GM19240 (cell line): ENCODE measurements at regions not wholly inside any gene's neighbourhood (a gene's known extent, or its start where the extent isn't known, plus 50 kb on each side); places are given as distances from the start of the nearest gene placed in this dataset.

Experiments
- DNase-seq: peaks from one replicate; pipeline ENCODE4 v3.0.0; 2011; ENCODE audit warnings: low spot score; ENCODE audit not compliant: insufficient read length

DNA sequence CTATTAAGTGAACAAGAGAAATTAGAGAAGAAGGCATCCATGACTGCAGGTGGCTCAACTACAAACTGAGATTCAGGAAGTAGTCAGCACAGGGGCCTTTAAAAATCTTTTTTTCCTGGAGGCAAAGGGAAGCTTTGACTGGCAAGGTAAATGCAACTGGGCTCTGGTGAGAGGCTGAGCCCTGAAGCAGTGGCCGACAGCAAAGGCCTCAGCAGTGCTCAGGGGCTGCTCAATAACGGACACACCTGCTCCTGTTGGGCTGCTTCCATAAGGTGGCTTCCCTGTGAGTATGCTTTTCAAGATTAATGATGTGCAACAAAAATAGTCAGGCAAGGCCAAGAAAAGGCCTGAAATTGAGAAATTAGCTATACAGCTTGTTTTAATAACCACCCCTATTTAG is 134.2 kb upstream of the RGMB start:
- DNase-seq = no peak

DNA sequence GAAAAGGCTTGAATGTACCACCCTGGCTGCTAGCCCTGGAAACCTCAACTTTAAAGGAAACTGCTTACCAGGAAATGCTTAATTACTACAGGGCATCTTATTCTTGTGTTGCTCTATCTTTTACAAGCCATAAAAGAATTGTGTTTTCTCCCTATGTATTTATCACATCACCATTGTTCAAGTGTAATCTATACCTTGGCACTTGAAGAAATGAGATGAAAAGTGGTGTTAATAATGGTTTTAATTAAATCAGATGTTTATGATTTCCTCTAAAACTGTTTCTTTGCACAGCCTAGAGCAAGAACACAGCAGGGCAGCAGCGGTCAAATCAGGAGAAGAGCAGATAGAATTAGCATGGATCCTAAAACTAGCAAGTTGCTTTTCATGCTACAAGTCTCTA is 131.8 kb upstream of the RGMB start:
- no peak for DNase-seq

DNA sequence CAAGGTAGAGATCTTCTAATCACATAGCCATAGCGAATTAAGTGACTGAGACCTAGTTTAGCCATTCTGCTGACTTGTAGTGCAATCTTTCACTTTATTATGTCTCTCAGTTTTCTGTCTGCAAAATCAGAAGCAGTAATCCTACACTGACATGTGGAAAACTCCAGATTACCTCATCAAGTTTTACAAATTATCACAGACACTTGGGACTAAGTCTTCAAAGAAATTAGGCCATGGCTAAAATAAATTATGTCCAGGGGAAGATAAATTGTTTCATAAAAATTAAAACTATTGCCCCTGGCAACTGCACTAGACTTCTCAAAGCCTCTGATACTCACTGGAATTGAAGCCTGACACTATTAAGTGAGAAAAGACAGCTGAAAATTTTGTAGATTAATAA is 129.9 kb upstream of the RGMB start:
- no peak for DNase-seq

DNA sequence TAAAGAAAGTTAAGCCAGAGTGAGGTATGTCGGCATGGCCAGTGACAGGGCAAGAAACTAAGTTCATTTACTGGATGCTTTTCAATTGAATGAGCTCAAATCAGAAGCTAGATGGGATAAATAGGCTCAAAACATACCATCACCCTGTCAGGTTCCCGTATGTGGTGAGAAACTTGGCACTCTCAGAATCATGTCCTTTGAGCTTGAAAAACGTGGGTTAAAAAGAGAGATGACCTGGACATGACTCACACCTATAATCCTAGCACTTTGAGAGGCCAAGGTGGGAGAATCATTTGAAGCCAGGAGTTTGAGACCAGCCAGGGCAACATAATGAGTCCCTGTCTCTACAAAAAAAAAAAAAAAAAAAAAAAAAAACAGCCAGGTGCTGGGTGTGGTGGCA is 121.7 kb upstream of the RGMB start:
- DNase-seq = no peak

DNA sequence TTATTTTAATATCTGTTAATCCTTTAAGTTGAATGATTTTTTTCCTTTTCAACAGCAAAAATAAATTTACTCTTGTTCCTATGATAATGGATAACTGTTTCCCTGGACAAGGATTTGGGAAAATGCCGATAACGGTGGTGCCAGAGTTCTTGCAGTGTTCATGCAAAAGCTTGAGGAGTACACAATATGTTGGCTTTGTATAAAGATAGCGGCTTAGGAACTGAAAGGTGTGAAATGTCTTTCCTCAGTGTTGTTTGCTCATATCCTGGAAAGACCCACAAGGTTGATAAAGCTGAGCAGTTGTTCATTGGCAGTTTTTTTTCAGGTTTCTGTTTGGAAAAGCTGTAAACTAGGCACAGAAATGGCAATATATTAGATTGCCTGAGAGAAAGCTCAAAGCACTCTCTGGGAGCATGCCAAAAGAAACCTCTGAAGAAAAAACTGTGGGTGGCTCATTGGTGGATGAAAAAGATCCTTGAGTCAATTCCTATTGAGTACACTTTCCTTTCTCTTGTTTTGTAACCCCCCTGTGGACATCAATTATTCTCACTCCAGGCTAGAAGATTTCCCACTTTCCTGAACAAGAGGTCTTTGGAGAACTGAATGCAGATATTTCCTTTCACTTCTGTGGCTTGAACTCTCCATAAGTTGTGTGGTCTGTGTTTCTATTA is 117.2 kb upstream of the RGMB start:
- DNase-seq = no peak

DNA sequence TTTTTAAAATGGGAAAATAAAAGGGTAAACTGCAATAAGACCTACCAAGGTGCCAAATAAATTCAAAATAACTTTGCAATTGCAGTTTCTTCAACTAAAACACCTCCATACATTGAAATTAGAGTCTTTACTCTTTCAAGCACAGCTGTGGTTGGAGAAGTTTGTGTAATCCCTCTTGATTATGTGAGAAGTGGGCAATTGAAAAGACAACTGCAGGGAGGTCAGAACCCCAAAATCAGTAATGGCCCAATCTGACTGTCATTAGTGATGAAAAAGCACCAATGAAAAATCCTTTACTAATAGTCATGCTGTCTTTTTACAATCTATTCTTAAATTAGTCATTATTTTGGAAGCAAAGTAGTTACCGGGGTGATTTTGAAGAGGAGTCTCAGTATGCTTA is 116.7 kb upstream of the RGMB start:
- no peak for DNase-seq

DNA sequence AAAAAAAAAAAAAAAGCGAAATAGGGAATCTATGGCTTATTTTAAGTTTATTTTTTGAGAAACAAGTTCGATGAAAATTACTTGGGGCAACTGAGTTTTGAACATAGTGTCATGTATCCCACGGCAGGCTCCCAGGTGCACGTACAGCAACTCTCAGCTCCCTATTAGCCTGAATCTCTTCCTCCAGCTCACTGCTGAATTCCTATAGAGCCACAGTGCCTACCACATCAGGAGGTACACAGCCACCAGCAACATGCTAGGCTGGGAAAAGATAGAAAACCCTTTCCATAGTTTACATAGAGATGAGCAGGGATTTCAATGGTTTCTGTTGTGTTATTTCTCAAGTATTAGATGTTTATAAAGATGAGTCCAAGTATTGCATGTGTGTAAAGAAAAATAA is 115.9 kb upstream of the RGMB start:
- DNase-seq = no peak

DNA sequence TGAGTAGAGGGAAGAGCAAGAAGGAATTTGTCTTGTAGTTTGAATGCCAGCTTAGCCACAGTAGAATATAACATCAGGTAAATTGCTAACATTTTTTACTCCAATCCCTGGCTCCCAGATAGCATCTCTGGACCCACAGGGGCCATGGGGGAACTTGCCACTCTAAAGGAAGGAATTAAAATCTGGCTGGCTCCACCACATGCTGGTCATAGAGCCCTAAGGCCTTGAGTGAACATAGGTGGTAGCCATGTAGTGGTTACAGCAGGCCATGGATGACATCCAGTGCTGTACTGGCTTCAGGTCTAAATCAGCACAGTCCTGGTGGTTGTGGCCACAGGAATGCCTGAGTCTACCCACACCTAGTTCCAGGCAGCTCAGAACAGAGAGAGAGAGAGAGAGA is 109.9 kb upstream of the RGMB start:
- no peak for DNase-seq

DNA sequence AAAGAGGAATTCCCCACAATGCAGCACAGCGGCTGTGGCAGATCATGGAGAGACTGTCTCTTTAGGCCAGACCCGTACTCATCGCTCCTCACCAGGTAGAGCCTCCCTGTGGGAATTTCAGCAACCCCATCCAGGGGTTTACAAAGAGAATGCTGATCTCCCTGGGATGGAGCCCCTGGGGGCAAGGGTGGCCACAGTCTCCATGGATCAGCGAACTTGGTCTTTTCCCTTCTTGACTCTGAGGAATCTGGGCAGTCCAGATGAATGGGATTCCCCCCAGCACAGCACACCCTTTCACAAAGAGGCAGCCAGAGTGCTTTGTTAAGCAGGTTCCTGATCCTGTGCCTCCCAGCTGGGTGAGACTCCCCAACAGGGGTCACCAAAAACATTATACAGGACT is 108.7 kb upstream of the RGMB start:
- no peak for DNase-seq

DNA sequence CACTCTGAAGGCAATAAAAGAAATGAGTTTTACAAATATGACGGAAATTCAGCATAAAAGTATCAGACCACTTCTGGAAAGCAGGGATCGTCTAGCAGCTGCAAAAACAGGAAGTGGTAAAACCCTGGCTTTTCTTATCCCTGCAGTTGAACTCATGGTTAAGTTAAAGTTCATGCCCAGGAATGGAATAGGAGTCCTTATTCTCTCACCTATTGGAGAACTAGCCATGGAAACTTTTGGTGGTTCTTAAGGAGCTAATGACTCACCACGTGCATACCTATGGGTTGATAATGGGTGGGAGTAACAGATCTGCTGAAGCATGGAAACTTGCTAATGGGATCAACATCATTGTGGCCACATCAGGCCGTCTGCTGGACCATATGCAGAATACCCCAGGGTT is 93.5 kb upstream of the RGMB start:
- no peak for DNase-seq

DNA sequence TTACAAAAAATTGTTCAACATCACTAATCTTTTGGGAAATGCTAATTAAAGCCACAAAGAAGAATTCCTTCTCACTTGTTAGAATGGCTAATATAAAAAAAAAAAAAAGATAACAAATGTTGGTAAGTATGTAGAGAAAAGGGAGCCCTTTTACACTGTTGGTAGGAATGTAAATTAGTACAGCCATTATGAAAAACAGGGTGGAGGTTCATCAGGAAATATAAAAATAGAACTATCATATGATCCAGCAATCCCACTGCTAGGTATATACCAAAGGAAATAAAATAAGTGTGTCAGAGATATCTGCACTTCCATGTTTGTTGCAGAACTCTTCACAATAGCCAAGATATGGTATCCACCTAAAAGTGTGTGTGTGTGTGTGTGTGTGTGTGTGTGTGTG is 83.5 kb upstream of the RGMB start:
- DNase-seq = no peak

DNA sequence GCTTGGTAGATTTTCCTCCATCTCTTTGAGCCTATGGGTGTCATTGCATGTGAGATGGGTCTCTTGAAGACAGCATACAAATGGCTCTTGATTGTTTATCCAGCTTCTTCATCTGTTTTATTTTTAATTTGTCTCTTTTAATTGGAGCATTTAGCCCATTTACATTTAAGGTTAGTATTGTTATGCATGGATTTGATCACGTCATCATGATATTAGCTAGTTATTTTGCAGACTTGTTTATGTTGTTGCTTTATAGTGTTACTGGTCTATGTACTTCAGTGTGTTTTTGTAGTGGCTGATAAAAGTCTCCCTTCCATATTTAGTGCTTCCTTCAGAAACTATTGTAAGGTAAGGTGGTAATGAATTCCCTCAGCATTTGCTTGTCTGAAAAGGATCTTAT is 78.6 kb upstream of the RGMB start:
- DNase-seq = no peak

DNA sequence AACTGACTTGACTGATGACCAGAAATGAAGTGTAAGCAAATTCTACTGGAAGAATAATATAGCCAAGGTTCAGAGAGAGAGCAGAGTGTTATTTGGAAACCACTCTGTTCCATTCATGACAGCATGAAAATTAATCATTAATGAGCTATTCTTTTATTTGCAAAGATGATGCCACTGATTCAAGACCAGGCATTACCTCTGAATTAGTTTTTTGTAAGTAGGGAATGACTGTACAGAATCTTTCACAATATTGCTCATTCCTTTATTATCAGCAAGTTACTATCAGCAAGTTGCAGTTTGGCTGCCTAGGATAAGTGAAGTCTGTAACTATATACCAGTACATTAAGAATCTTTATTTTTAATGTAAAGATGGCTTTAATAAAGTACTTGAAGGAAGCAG is 75.1 kb upstream of the RGMB start:
- DNase-seq = no peak

DNA sequence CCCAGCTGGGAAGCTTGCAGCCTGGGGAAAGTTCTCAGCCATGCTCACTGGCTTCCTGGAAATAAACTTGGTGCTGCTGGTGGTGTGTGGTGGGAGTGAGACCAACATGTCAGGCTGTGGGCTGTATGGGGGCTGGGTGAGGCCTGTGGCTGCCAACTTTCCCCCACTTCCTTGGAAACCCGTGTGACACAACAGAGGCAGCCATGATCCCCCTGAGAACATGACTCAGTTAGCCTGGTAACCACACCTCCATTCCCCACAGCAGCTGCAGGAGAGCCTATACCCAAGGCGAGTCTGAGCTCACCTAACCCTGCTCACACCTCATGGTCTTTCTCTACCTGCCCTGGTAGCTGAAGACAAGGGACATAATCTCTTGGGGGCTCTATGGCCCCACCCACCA is 72.7 kb upstream of the RGMB start:
- DNase-seq = no peak

DNA sequence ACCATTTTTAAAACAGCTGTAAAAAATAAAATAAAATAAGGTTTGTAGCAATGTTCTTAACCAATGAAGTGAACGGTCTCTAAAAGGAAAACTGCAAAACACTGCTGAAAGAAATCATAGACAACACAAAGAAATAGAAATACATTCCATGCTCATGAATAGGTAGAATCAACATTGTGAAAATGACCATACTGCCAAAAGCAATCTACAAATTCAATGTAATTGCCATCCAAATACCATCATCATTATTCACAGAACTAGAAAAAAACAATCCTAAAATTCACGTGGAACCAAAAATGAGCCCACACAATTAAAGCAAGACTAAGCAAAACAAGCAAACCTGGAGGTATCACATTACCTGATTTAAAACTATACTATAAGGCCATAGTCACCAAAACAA is 67.6 kb upstream of the RGMB start:
- no peak for DNase-seq

DNA sequence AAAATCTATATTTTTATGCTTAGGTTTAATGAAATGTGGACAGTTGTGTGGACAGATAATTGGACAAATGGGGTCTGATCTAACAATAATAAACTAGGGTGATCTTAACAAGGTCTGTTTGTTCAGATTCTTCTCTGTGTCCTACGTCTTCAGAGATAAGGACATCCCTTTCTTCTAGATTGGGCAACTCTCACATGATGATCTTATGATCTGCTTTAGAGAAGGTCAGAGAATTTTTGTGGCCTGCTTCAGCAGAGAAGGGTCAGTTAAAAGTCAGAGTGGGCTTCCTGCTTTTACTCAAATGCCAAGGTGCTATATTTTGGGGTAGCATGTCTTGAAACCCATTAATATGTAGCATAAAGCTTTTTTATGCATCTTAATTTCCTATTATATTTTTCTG is 63.8 kb upstream of the RGMB start:
- no peak for DNase-seq

DNA sequence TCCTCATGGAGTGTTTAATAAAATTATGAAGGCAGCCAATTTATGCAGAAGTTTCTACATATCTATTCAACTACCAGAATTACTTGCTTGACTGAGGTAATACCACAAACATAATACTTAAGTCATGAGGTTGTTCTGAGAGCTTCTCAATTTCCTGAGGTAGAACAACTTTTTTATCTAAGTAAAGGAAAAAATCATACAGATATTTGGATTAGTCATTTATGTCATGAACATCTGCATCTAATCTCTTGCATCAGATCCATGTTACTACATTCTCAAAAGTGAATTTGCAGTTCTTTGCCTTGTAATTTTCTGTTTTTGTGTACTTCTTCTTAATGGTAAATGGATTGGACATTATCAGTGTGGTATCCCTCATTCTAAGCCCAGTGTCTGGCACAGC is 60.4 kb upstream of the RGMB start:
- no peak for DNase-seq

DNA sequence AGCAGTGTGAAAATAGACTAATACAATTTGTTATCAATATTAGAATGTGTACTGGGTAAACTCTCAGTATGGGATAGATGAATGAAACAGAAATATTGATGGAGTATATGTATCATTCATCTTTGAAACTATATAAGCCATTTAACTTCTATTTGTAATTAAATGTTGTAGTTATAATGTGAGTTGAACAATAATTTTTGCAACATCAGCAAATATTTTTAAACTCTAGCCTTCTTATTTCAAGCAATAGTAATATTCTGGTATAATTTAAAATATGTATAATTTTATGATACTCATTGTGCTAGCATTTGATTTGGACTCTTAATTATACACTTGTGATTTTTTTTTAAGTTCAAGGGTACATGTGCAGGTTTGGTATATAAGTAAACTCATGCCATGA is 59.6 kb upstream of the RGMB start:
- no peak for DNase-seq

DNA sequence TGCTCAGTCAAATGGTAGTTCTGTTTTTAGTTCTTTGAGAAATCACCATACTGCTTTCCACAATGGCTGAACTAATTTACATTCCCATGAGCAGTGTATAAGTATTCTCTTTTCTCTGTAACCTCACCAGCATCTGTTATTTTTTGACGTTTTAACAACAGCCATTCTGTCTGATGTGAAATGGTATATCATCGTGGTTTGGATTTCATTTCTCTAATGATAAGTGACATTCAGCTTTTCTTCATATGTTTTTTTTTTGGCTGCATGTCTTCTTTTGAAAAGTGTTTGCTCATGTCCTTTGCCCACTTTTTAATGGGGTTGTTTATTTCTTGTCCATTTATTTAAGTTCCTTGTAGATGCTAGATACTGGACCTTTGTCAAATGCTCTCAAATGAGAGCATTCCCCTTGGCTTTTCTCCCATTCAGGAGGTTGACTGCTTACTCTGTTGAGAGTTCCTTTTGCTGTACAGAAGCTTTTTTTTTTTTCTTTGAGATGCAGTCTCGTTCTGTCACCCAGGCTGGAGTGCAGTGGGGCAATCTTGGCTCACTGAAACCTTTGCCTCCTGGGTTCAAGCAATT is 58.7 kb upstream of the RGMB start:
- no peak for DNase-seq

DNA sequence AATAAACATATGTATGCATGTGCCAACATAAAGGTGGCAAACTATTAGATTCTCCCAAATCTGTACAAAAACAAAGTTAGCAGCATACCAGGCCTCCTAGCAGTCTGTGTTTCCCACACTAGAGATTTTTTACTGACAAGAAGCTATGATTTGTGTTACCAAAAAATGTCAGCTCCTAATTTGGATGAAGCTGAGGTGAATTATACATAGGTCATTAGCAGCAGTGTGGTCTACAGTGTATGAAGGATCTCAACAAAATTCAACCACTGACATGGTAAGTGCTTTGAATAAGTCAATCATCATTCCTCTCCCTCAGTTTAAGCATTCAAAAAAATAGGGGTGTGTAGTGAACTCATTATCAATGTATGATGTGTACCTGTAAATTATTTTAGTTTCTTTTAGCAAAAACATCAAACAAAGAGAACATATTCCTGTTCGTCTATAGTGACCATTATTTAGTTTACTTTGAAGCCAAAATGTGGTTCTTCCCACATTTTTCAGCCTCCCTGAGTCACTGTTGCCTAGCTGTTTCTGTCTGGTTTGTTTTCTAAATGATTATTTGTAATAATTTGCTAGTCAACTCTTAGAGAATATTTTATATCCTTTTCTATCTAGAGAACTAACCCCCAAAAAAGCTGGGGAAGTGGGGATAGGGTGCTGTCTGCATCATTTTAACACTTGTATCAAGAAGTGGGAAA is 52.1 kb upstream of the RGMB start:
- no peak for DNase-seq

DNA sequence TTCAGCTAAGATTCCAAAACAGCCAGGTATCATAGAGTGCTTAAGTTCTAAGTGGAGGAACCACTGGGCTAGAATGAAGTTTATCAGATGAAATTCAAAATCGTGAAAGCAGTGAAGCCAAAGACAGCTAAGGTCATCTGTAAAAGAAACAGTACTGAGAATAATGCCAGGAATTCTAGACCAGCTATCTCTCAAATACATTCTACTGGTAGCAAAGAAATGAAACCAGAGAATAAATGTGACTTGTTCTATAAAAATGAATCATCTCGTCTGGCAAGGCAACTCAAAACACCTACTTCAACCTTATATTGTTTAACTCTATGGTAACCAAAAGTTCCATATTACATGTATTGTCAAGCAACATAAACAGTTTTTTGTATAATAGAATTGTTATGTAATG is 51.3 kb upstream of the RGMB start:
- no peak for DNase-seq

DNA sequence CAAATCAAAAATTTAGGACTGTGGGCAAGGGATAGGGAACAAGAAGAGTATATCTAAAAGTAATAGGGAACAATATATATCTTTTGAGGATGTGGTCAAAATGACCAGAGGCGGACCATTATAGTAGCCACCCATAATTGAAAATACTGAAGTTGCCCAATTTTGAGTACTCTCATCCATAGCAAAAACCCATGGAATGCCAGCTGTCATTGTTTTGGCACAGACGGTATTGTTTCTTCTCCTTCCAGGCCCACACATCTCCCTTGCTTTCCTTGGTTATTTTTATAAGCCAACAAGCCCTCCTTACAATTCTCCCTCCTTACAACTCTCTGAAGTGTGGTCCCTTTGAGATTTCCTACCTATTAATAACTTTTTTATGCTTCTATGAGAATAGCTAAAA is 50.4 kb upstream of the RGMB start:
- DNase-seq = no peak
